HG03520 (cell line): ENCODE measurements at regions not wholly inside any gene's neighbourhood (a gene's known extent, or its start where the extent isn't known, plus 50 kb on each side); places are given as distances from the start of the nearest gene placed in this dataset.
"Not testable (repeated sequence)": the region's sequence is repeated elsewhere in the genome, so short reads cannot be mapped to it uniquely, and the experiment has no call there.

Experiments
- ATAC-seq: cut with Tn5 transposase; IDR thresholded peaks from one replicate; pipeline ENCODE4 v1.9.1; 2021; ENCODE audit warnings: mild to moderate bottlenecking, moderate library complexity; ENCODE audit not compliant: unreplicated experiment

GRCh38 chr9:19895578-19895977, 106.7 kb upstream of the SLC24A2 start:
- not testable (repeated sequence) for ATAC-seq

DNA sequence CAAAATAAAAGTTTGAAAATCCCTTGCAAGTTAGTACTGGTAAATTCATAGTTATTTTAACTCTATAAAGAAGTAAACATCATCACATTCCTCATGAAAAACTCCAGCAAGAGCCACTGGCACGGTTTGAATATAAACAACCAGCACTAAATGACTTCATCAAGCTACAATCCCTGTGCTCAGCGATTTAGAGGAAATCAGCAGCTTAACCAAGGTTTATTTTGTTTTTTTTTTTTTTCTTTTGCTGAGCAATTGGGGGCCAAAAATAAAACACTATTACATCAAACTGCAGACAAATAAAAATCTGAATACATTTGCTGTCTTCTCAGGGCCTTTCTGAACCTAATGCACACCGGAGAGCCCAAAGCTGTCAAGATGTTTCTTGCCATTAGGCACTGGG, 106.2 kb upstream of the SLC24A2 start:
- ATAC-seq = no peak

DNA sequence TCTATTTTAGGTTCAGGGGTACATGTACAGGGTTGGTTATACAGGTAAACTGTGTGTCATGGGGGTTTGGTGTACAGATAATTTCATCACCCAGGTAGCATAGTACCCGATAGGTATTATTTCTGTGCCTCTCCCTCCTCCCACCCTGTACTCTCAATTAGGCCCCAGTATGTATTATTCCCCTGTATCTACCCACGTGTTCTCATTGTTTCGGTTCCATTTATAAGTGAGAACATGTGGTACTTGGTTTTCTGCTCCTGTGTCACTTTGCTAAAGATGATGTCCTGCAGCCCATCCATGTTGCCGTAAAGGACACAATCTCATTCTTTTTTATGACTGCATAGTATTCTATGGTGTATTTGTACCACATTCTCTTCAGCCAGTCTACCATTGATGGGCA, 96.8 kb upstream of the SLC24A2 start:
- no peak for ATAC-seq

DNA sequence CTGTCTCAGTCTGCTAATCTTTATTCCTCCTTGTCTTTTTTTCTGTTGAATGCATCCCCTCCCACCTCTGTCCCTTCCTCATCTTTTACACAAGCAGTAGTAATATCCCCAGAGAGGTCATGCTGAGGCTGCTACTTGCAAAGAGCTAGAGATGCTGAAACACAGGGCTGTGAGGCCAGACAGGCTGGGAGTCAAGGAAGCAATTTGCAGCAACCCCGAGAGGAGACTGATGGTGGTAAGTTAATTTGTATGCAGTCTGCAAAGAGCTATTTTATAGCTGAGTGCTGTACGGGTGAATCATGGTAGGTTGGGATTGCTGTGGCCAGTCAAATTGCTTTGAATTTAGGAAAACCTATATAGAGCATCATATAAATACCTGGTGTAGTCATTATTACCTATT, 90.2 kb upstream of the SLC24A2 start:
- no peak for ATAC-seq

DNA sequence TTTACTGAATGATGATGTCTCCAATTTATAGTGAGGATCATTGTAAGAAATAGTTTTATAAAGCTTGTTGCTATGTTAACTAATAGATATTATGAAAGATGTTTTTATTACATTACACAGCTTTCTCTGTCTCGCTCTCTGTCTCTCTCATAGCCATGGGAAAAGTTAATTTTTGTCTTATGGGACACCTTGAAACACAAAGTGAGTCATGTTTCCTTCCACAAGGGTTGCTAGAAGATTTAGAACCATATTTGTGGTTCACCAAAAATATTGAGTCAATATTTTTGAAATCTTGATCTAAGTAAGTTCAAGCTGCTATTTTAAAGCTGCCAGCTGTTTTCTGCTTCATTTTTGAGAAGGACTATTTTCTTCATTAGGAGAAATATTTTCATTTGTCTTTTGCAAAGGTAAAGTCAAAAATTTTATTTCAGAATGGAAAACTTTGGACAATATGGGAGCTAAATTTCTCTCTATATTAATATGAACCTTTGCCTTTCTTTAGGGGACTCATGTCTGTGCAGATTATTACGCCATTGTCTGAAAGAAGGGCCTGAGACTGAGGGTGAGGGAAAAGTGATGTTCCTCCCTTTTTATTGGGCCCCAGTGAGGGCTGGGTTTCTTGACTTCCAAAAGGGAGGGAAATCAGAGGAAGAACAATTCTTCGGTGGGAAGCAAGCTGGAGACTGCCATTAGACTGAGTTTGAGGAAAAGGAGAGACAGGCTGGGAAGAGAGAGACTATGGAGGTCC, 87.9 kb upstream of the SLC24A2 start:
- ATAC-seq = no peak

DNA sequence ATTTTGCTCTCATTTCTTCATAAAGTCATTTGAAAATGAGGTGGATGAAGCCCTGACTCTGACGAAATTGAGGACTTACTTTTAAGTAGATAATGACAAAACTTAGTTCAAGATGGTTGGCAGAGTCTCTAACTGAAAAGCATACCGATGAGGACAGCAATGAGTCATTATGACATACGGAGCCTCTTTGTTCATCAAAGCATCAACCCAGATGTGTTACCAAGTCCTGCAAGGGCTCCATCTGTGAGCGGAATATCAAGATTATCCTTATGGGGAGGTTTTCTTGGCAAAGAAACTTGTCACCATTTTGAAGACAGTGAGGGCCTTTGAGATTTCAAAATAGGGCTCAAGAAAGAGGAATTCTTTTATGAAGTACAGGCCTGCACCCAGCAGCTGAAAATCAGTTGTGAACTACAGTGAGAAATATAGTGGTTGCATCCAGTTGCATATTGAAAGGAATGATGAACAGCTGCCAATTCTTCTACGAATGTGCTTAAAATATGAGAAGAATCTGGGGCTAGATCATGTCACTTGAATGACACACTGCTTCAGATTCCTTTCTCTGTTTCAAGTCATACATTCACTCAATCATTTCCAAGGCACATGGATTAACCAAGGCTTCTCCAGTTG, 86.6 kb upstream of the SLC24A2 start:
- no peak for ATAC-seq

DNA sequence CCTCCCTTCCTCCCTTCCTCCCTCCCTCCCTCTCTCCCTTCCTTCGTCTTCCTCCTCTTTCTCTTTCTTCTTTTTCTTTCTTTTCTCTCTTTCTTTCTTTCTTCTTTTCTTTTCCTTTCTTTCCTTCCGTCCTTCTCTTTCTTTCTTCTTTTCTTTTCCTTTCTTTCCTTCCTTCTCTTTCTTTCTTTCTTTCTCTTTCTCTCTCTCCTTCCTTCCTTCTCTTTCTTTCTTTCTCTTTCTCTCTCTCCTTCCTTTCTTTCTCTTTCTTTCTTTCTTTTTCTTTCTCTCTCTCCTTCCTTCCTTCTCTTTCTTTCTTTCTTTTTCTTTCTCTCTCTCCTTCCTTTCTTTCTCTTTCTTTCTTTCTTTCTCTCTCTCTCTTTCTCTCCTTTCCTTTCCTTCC, 84.4 kb upstream of the SLC24A2 start:
- ATAC-seq = not testable (repeated sequence)

GRCh38 chr9:19870988-19871387, 82.2 kb upstream of the SLC24A2 start:
- no peak for ATAC-seq

DNA sequence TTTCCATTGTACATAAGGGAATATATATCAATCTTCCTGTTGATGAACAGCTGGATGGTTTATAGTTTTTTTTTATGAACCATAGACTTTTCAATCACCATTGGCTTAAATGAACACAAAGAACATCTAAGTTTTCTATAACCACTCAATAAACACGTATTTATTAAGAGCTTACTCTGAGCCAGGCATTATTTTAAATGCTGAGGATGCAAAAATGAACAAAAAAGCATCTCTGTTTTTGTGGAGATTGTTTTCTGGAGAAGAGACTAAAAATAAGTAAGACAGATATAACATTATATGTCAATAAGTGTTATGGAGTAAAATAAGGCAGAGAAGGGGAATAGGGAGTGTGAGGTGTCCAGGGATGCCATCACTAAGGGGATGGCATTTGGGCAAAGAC, 52.1 kb upstream of the SLC24A2 start:
- no peak for ATAC-seq
